GM12878 (cell line): ENCODE measurements at regions not wholly inside any gene's neighbourhood (a gene's known extent, or its start where the extent isn't known, plus 50 kb on each side); places are given as distances from the start of the nearest gene placed in this dataset.

Experiments used
- ATAC-seq: fragments of 200-7000 bp; cut with Tn5 transposase; 3 replicates; pipeline ENCODE4 v1.9.1; 2020; ENCODE audit warnings: mild to moderate bottlenecking, moderate library complexity
- BruUV-seq: library from RNA; stranded (reverse); fragments of 400-500 nt; replicated peaks from 2 replicates; lab custom pipeline; 2021; lab: Mats Ljungman, UMichigan
- CTCF ChIA-PET: fragments of 300-600 bp; sonication (Branson Sonifier 250); formaldehyde crosslinking; extraction: SDS; loops from one replicate; lab custom pipeline; 2021; ENCODE audit warnings: inconsistent platforms; lab: Yijun Ruan, JAX
- POLR2A ChIA-PET: fragments of 350-600 bp; formaldehyde crosslinking; extraction: SDS; loops from one replicate; lab custom pipeline; 2021; ENCODE audit warnings: inconsistent platforms; lab: Charles Lee
- RAD21 ChIA-PET: fragments of 300-600 bp; sonication (Branson Sonifier 250); formaldehyde crosslinking; loops from one replicate; lab custom pipeline; 2023; ENCODE audit warnings: antibody characterized with exemption; ENCODE audit not compliant: unreplicated experiment; lab: Charles Lee
- SMC1A ChIA-PET: fragments of 300-600 bp; sonication (Branson Sonifier 250); formaldehyde crosslinking; loops from one replicate; lab custom pipeline; 2023; ENCODE audit not compliant: unreplicated experiment, uncharacterized antibody; lab: Charles Lee
- DNase-seq: peaks from one replicate; pipeline ENCODE4 v3.0.0-alpha.2; 2011; ENCODE audit warnings: low read depth, low spot score
- FAIRE-seq: peaks from 3 replicates; lab custom pipeline; 2011; peaks lifted over from hg19 to GRCh38; lab: Jason Lieb, UNC
- H2AFZ ChIP-seq: 2 replicates; pipeline ENCODE4 v1.6.0; 2011; ENCODE audit warnings: low read depth, low read length, control low read depth; ENCODE audit not compliant: control insufficient read depth
- H3K27ac ChIP-seq: 2 replicates; pipeline ENCODE4 v1.5.1; 2011; ENCODE audit warnings: control low read depth; ENCODE audit not compliant: control insufficient read depth, insufficient read depth
- H3K27me3 ChIP-seq, 2 experiments: replicated peaks in 1 of 2; 2 replicates each; pipeline versions ENCODE4 v1.6.0 to v1.6.1; 2011; ENCODE audit warnings: low read length in 1 of 2; ENCODE audit not compliant: control insufficient read depth in 2 of 2, insufficient read depth in 2 of 2
- H3K36me3 ChIP-seq, 2 experiments: 2 replicates each; pipeline ENCODE4 v1.5.1; 2011; ENCODE audit warnings: low read length in 1 of 2; ENCODE audit not compliant: control insufficient read depth in 2 of 2, insufficient read depth in 2 of 2
- H3K4me1 ChIP-seq: 2 replicates; pipeline ENCODE4 v1.6.1; 2011; ENCODE audit warnings: mild to moderate bottlenecking, low read length, moderate library complexity, mixed read lengths; ENCODE audit not compliant: control insufficient read depth, insufficient read depth
- H3K4me2 ChIP-seq: 2 replicates; pipeline ENCODE4 v1.6.0; 2011; ENCODE audit warnings: control low read depth; ENCODE audit not compliant: control insufficient read depth, insufficient read depth
- H3K4me3 ChIP-seq: fragments of 200-600 bp; sonication (generic); 2 replicates; pipeline ENCODE4 v1.5.1; 2016
- H3K79me2 ChIP-seq: 2 replicates; pipeline ENCODE4 v1.6.0; 2011; ENCODE audit warnings: low read length; ENCODE audit not compliant: control insufficient read depth, insufficient read depth
- H3K9ac ChIP-seq: 2 replicates; pipeline ENCODE4 v1.8.0; 2011; ENCODE audit warnings: low read length, control low read depth, mixed read lengths; ENCODE audit not compliant: control insufficient read depth, insufficient read depth
- H3K9me3 ChIP-seq: replicated peaks from 3 replicates; pipeline ENCODE4 v1.5.1; 2011; ENCODE audit warnings: mild to moderate bottlenecking, low read length; ENCODE audit not compliant: control insufficient read depth, insufficient read depth
- H4K20me1 ChIP-seq: 2 replicates; pipeline ENCODE4 v1.6.0; 2011; ENCODE audit not compliant: control insufficient read depth, insufficient read depth
- BCLAF1 ChIP-seq: fragments of 450-650 bp; IDR thresholded peaks from 2 replicates; pipeline ENCODE4 v1.6.1; 2017; ENCODE audit warnings: antibody characterized with exemption, mild to moderate bottlenecking, moderate library complexity
- EZH2 ChIP-seq: IDR thresholded peaks from 2 replicates; pipeline ENCODE4 v1.6.1; 2012; ENCODE audit warnings: low read depth, mild to moderate bottlenecking, control low read depth, inconsistent platforms, low read length, borderline replicate concordance; ENCODE audit not compliant: control insufficient read depth
- MEF2B ChIP-seq: fragments of 450-650 bp; IDR thresholded peaks from 2 replicates; pipeline ENCODE4 v1.6.1; 2018; ENCODE audit warnings: mild to moderate bottlenecking, moderate library complexity; ENCODE audit not compliant: partially characterized antibody, poor library complexity, severe bottlenecking
- NFXL1 ChIP-seq: fragments of 450-650 bp; IDR thresholded peaks from 2 replicates; pipeline ENCODE4 v1.6.1; 2017; ENCODE audit warnings: antibody characterized with exemption, mild to moderate bottlenecking, borderline replicate concordance
- PAX5 ChIP-seq: IDR thresholded peaks from 2 replicates; pipeline ENCODE4 v1.6.1; 2011; ENCODE audit warnings: low read depth, low read length, borderline replicate concordance
- PML ChIP-seq: IDR thresholded peaks from 2 replicates; pipeline ENCODE4 v1.6.1; 2012; ENCODE audit warnings: low read length, inconsistent platforms
- SKIL ChIP-seq: fragments of 450-650 bp; IDR thresholded peaks from 2 replicates; pipeline ENCODE4 v1.6.1; 2017; ENCODE audit warnings: mild to moderate bottlenecking, low read depth, inconsistent platforms; ENCODE audit not compliant: poor library complexity, severe bottlenecking
- STAT3 ChIP-seq: IDR thresholded peaks from 2 replicates; pipeline ENCODE4 v1.6.1; 2011; ENCODE audit warnings: low read depth, low read length, improper control_type of control experiment
- TBL1XR1 ChIP-seq: IDR thresholded peaks from 2 replicates; pipeline ENCODE4 v1.6.1; 2012; ENCODE audit warnings: low read depth, low read length, improper control_type of control experiment
- ZNF687 ChIP-seq: fragments of 450-650 bp; IDR thresholded peaks from 2 replicates; pipeline ENCODE4 v1.6.1; 2017; ENCODE audit warnings: mild to moderate bottlenecking, moderate library complexity
- WGBS: methylation state at CpG from one replicate; pipeline ENCODE4 v1.1.6; 2016; ENCODE audit warnings: low lambda C conversion rate; ENCODE audit not compliant: insufficient replicate concordance, insufficient coverage; ENCODE audit errors: missing lambda C conversion rate; 5-methylcytosine and 5-hydroxymethylcytosine counted together
- in situ Hi-C: fragments of 300-500 bp; cut with MboI; formaldehyde crosslinking; loops from 9 replicates; pipeline ENCODE4 v1.14.3; 2018; ENCODE audit warnings: mixed read lengths
- intact Hi-C: fragments of 100-400 bp; cut with micrococcal nuclease; formaldehyde crosslinking; loops from one replicate; pipeline ENCODE4 v1.14.2; 2022; ENCODE audit not compliant: unreplicated experiment
- TF ChIP-seq, protein P1 (sequence below): fragments of 450-650 bp; IDR thresholded peaks from 2 replicates; pipeline ENCODE4 v1.6.1; 2016; ENCODE audit warnings: mild to moderate bottlenecking, moderate library complexity, borderline replicate concordance

DNA sequence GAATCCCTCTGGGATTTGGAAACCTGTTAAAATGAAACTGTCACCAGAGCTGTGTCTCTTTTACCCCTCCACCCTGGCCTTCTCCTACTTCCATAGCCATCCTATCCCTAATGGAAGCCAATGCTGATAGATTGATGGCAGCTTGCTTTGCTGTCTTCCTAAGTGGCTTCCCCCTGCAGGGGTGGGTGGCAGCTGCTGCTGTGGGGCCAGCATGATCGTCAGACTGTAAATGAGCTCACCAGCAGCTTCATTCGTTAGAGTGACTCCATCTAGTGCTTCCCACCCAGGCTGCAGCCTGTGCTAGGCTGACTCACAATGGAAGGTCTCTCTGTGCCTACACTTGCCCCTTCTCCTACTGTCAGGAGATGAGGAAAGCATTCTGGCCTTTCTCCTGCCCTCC lies 311.0 kb downstream of the BUD13 start:
- DNase-seq (no peak), ATAC-seq (no peak), FAIRE-seq (no peak)
- no peak overlapping the region for H3K9ac ChIP-seq
- in situ Hi-C loops (no loop called here), intact Hi-C loops (no loop called here)
- H4K20me1 ChIP-seq: no peaks in the 10 kb centered on the region
- ChIA-PET POLR2A (no interaction called here), SMC1A (no interaction called here), CTCF (interaction anchor here (0.6 to 0.7 kb wide), 2 partner anchors 38 to 127 kb away, joined by 3 to 4 read pairs; no protein-coding TSS in a partner anchor), RAD21 (no interaction called here)
- no peaks in the 10 kb centered on the region for H3K9me3 ChIP-seq
- no peaks in the 10 kb centered on the region for H3K79me2 ChIP-seq
- BruUV-seq: no TSS peak
- no peak overlapping the region for H3K4me2 ChIP-seq
- H3K27ac ChIP-seq: no peak overlapping the region
- peaks cover 0 to 12% of the 10 kb centered on the region in 2 experiments; a peak in 3 of 4 replicates for H3K27me3 ChIP-seq
- H3K4me3 ChIP-seq: no peak overlapping the region
- H3K4me1 ChIP-seq: no peaks in the 10 kb centered on the region
- WGBS: 0% methylated on average over 2 of the region's 2 CpGs
- H3K36me3 ChIP-seq: no peaks in the 10 kb centered on the region
- H2AFZ ChIP-seq: no peak overlapping the region
- TF ChIP-seq MEF2B (no peak), PML (no peak), PAX5 (no peak), NFXL1 (no peak), ZNF687 (no peak), TBL1XR1 (no peak), STAT3 (no peak), EZH2 (no peak), SKIL (no peak), BCLAF1 (no peak)
- TF ChIP-seq, protein P1, sequence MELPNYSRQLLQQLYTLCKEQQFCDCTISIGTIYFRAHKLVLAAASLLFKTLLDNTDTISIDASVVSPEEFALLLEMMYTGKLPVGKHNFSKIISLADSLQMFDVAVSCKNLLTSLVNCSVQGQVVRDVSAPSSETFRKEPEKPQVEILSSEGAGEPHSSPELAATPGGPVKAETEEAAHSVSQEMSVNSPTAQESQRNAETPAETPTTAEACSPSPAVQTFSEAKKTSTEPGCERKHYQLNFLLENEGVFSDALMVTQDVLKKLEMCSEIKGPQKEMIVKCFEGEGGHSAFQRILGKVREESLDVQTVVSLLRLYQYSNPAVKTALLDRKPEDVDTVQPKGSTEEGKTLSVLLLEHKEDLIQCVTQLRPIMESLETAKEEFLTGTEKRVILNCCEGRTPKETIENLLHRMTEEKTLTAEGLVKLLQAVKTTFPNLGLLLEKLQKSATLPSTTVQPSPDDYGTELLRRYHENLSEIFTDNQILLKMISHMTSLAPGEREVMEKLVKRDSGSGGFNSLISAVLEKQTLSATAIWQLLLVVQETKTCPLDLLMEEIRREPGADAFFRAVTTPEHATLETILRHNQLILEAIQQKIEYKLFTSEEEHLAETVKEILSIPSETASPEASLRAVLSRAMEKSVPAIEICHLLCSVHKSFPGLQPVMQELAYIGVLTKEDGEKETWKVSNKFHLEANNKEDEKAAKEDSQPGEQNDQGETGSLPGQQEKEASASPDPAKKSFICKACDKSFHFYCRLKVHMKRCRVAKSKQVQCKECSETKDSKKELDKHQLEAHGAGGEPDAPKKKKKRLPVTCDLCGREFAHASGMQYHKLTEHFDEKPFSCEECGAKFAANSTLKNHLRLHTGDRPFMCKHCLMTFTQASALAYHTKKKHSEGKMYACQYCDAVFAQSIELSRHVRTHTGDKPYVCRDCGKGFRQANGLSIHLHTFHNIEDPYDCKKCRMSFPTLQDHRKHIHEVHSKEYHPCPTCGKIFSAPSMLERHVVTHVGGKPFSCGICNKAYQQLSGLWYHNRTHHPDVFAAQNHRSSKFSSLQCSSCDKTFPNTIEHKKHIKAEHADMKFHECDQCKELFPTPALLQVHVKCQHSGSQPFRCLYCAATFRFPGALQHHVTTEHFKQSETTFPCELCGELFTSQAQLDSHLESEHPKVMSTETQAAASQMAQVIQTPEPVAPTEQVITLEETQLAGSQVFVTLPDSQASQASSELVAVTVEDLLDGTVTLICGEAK: no peak
